ENCODE measurements at regions not wholly inside any gene's neighbourhood (a gene's known extent, or its start where the extent isn't known, plus 50 kb on each side); places are given as distances from the start of the nearest gene placed in this dataset.

GRCh38 chr16:55154262-55154661, 169.7 kb upstream of the IRX6 start:
- Histone ChIP-seq H3K4me3 (ENCODE audit: low read depth, low read length) (no peak overlapping the region), H3K4me1 (ENCODE audit: control insufficient read depth, insufficient read depth, low read length) (0 out of 2 replicates have a peak, but pooled peaks cover 10% of the 10 kb centered on the region), H3K9me3 (ENCODE audit: control insufficient read depth, insufficient read depth, low read depth, low read length) (peaks cover under 1% of the 10 kb centered on the region; the same call in 1 of the 2 replicates), H3K36me3 (ENCODE audit: control insufficient read depth, insufficient read depth, low read length) (no peaks in the 10 kb centered on the region), H3K27me3 (ENCODE audit: control insufficient read depth, insufficient read depth, low read length) (no peaks in the 10 kb centered on the region), H3K9ac (ENCODE audit: low read length) (no peak overlapping the region), H3K27ac (ENCODE audit: low read depth, low read length) (no peak overlapping the region)

GRCh38 chr16:55154956-55155355, 169.0 kb upstream of the IRX6 start:
- no peak overlapping the region for H3K9ac ChIP-seq (ENCODE audit: low read length)
- H3K4me3 ChIP-seq (ENCODE audit: low read depth, low read length): no peak overlapping the region
- peaks cover 5% of the 10 kb centered on the region; the same call in 1 of the 2 replicates for H3K9me3 ChIP-seq (ENCODE audit: control insufficient read depth, insufficient read depth, low read depth, low read length)
- H3K27ac ChIP-seq (ENCODE audit: low read depth, low read length): no peak overlapping the region
- no peaks in the 10 kb centered on the region for H3K27me3 ChIP-seq (ENCODE audit: control insufficient read depth, insufficient read depth, low read length)
- no peaks in the 10 kb centered on the region for H3K36me3 ChIP-seq (ENCODE audit: control insufficient read depth, insufficient read depth, low read length)
- H3K4me1 ChIP-seq (ENCODE audit: control insufficient read depth, insufficient read depth, low read length): 0 out of 2 replicates have a peak, but pooled peaks cover 10% of the 10 kb centered on the region

GRCh38 chr16:55155815-55156214, 168.2 kb upstream of the IRX6 start:
- Histone ChIP-seq H3K9me3 (ENCODE audit: control insufficient read depth, insufficient read depth, low read depth, low read length) (peaks cover 5% of the 10 kb centered on the region; the same call in 1 of the 2 replicates), H3K27ac (ENCODE audit: low read depth, low read length) (no peak overlapping the region), H3K4me1 (ENCODE audit: control insufficient read depth, insufficient read depth, low read length) (0 out of 2 replicates have a peak, but pooled peaks cover 10% of the 10 kb centered on the region), H3K36me3 (ENCODE audit: control insufficient read depth, insufficient read depth, low read length) (no peaks in the 10 kb centered on the region), H3K9ac (ENCODE audit: low read length) (no peak overlapping the region), H3K27me3 (ENCODE audit: control insufficient read depth, insufficient read depth, low read length) (no peaks in the 10 kb centered on the region), H3K4me3 (ENCODE audit: low read depth, low read length) (no peak overlapping the region)

GRCh38 chr16:55169780-55170179, 154.2 kb upstream of the IRX6 start:
- H3K4me1 ChIP-seq (ENCODE audit: control insufficient read depth, insufficient read depth, low read length): peaks cover 8% of the 10 kb centered on the region
- no peak overlapping the region for H3K9ac ChIP-seq (ENCODE audit: low read length)
- H3K27me3 ChIP-seq (ENCODE audit: control insufficient read depth, insufficient read depth, low read length): peaks cover 5% of the 10 kb centered on the region; the same call in 1 of the 2 replicates
- no peaks in the 10 kb centered on the region for H3K9me3 ChIP-seq (ENCODE audit: control insufficient read depth, insufficient read depth, low read depth, low read length)
- no peak overlapping the region for H3K27ac ChIP-seq (ENCODE audit: low read depth, low read length)
- no peak overlapping the region for H3K4me3 ChIP-seq (ENCODE audit: low read depth, low read length)
- no peaks in the 10 kb centered on the region for H3K36me3 ChIP-seq (ENCODE audit: control insufficient read depth, insufficient read depth, low read length)

- H3K27me3 ChIP-seq (ENCODE audit: control insufficient read depth, insufficient read depth, low read length): no peaks in the 10 kb centered on the region
- no peak overlapping the region for H3K4me3 ChIP-seq (ENCODE audit: low read depth, low read length)
- H3K4me1 ChIP-seq (ENCODE audit: control insufficient read depth, insufficient read depth, low read length): peaks cover 8% of the 10 kb centered on the region
- H3K27ac ChIP-seq (ENCODE audit: low read depth, low read length): no peak overlapping the region
- no peaks in the 10 kb centered on the region for H3K36me3 ChIP-seq (ENCODE audit: control insufficient read depth, insufficient read depth, low read length)
- H3K9ac ChIP-seq (ENCODE audit: low read length): no peak overlapping the region
- no peaks in the 10 kb centered on the region for H3K9me3 ChIP-seq (ENCODE audit: control insufficient read depth, insufficient read depth, low read depth, low read length)
Observed at GRCh38 chr16:55171241-55171640, 152.8 kb upstream of the IRX6 start.

- Histone ChIP-seq H3K9me3 (ENCODE audit: control insufficient read depth, insufficient read depth, low read depth, low read length) (no peaks in the 10 kb centered on the region), H3K36me3 (ENCODE audit: control insufficient read depth, insufficient read depth, low read length) (no peaks in the 10 kb centered on the region), H3K27me3 (ENCODE audit: control insufficient read depth, insufficient read depth, low read length) (no peaks in the 10 kb centered on the region), H3K9ac (ENCODE audit: low read length) (no peak overlapping the region), H3K27ac (ENCODE audit: low read depth, low read length) (no peak overlapping the region), H3K4me1 (ENCODE audit: control insufficient read depth, insufficient read depth, low read length) (no peaks in the 10 kb centered on the region), H3K4me3 (ENCODE audit: low read depth, low read length) (no peak overlapping the region)
Observed at GRCh38 chr16:55175389-55175788, 148.6 kb upstream of the IRX6 start.

- Histone ChIP-seq H3K4me3 (ENCODE audit: low read depth, low read length) (no peak overlapping the region), H3K9me3 (ENCODE audit: control insufficient read depth, insufficient read depth, low read depth, low read length) (no peaks in the 10 kb centered on the region), H3K36me3 (ENCODE audit: control insufficient read depth, insufficient read depth, low read length) (no peaks in the 10 kb centered on the region), H3K27me3 (ENCODE audit: control insufficient read depth, insufficient read depth, low read length) (no peaks in the 10 kb centered on the region), H3K4me1 (ENCODE audit: control insufficient read depth, insufficient read depth, low read length) (no peaks in the 10 kb centered on the region), H3K27ac (ENCODE audit: low read depth, low read length) (no peak overlapping the region), H3K9ac (ENCODE audit: low read length) (no peak overlapping the region)
Observed at GRCh38 chr16:55176901-55177300, 147.1 kb upstream of the IRX6 start.

- no peaks in the 10 kb centered on the region for H3K9me3 ChIP-seq (ENCODE audit: control insufficient read depth, insufficient read depth, low read depth, low read length)
- H3K9ac ChIP-seq (ENCODE audit: low read length): no peak overlapping the region
- H3K4me3 ChIP-seq (ENCODE audit: low read depth, low read length): no peak overlapping the region
- H3K27me3 ChIP-seq (ENCODE audit: control insufficient read depth, insufficient read depth, low read length): no peaks in the 10 kb centered on the region
- no peak overlapping the region for H3K27ac ChIP-seq (ENCODE audit: low read depth, low read length)
- H3K4me1 ChIP-seq (ENCODE audit: control insufficient read depth, insufficient read depth, low read length): peaks cover 6% of the 10 kb centered on the region; the same call in 1 of the 2 replicates
- H3K36me3 ChIP-seq (ENCODE audit: control insufficient read depth, insufficient read depth, low read length): no peaks in the 10 kb centered on the region
Observed at GRCh38 chr16:55179411-55179810, 144.6 kb upstream of the IRX6 start.

- Histone ChIP-seq H3K36me3 (ENCODE audit: control insufficient read depth, insufficient read depth, low read length) (no peaks in the 10 kb centered on the region), H3K9ac (ENCODE audit: low read length) (no peak overlapping the region), H3K4me3 (ENCODE audit: low read depth, low read length) (no peak overlapping the region), H3K27me3 (ENCODE audit: control insufficient read depth, insufficient read depth, low read length) (no peaks in the 10 kb centered on the region), H3K27ac (ENCODE audit: low read depth, low read length) (no peak overlapping the region), H3K4me1 (ENCODE audit: control insufficient read depth, insufficient read depth, low read length) (peaks cover 6% of the 10 kb centered on the region; the same call in 1 of the 2 replicates), H3K9me3 (ENCODE audit: control insufficient read depth, insufficient read depth, low read depth, low read length) (no peaks in the 10 kb centered on the region)
Observed at GRCh38 chr16:55179852-55180585, 144.0 kb upstream of the IRX6 start.

- no peak overlapping the region for H3K9ac ChIP-seq (ENCODE audit: low read length)
- peaks cover 6% of the 10 kb centered on the region for H3K4me1 ChIP-seq (ENCODE audit: control insufficient read depth, insufficient read depth, low read length)
- H3K27me3 ChIP-seq (ENCODE audit: control insufficient read depth, insufficient read depth, low read length): no peaks in the 10 kb centered on the region
- H3K27ac ChIP-seq (ENCODE audit: low read depth, low read length): no peak overlapping the region
- H3K36me3 ChIP-seq (ENCODE audit: control insufficient read depth, insufficient read depth, low read length): no peaks in the 10 kb centered on the region
- H3K9me3 ChIP-seq (ENCODE audit: control insufficient read depth, insufficient read depth, low read depth, low read length): no peaks in the 10 kb centered on the region
- H3K4me3 ChIP-seq (ENCODE audit: low read depth, low read length): no peak overlapping the region
Observed at GRCh38 chr16:55184052-55184451, 140.0 kb upstream of the IRX6 start.

GRCh38 chr16:55184619-55185018, 139.4 kb upstream of the IRX6 start:
- H3K4me1 ChIP-seq (ENCODE audit: control insufficient read depth, insufficient read depth, low read length): peaks cover 6% of the 10 kb centered on the region
- no peaks in the 10 kb centered on the region for H3K9me3 ChIP-seq (ENCODE audit: control insufficient read depth, insufficient read depth, low read depth, low read length)
- no peak overlapping the region for H3K9ac ChIP-seq (ENCODE audit: low read length)
- H3K27me3 ChIP-seq (ENCODE audit: control insufficient read depth, insufficient read depth, low read length): no peaks in the 10 kb centered on the region
- no peak overlapping the region for H3K27ac ChIP-seq (ENCODE audit: low read depth, low read length)
- no peaks in the 10 kb centered on the region for H3K36me3 ChIP-seq (ENCODE audit: control insufficient read depth, insufficient read depth, low read length)
- no peak overlapping the region for H3K4me3 ChIP-seq (ENCODE audit: low read depth, low read length)

All from HUES6 (cell line).